ENCODE measurements at regions not wholly inside any gene's neighbourhood (a gene's known extent, or its start where the extent isn't known, plus 50 kb on each side); places are given as distances from the start of the nearest gene placed in this dataset.

DNA sequence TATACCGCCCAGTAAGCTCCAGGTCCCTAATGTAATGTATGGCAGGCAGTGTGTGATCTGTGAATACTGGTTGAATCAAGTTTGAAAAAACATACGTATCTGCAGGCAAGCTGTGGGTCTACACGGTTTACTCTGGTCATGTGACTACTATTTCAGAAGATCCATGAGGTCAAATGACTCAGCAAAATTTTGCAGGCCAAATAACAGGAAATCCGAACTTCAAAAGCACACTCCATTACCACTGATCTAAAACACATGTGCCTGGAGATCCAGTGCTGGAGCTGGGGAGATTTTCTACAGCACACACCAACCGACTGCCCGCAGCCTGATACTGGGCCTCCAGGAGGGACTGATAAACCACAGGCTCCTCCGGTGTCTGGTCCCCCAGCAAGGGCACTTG is 64.5 kb upstream of the SLC44A3 start:
- TF ChIP-seq POLR2AphosphoS5 (IDR thresholded peaks at IDR 0.05) (no peak), POLR2A (IDR thresholded peaks at IDR 0.05) (no peak)
